Stimulated activated naive CD8-positive, alpha-beta T cell treated with anti-CD3 and anti-CD28 coated beads, Interleukin-15, Interleukin-2, amounts not matched to agents 100 ng/mL and 50 ng/mL, for 24 hours (primary cell): ENCODE measurements at regions not wholly inside any gene's neighbourhood (a gene's known extent, or its start where the extent isn't known, plus 50 kb on each side); places are given as distances from the start of the nearest gene placed in this dataset.
"Not testable (repeated sequence)": the region's sequence is repeated elsewhere in the genome, so short reads cannot be mapped to it uniquely, and the experiment has no call there.

Experiments
- H3K27ac Mint-ChIP-seq: one replicate; pipeline ENCODE4 v1.8.0; 2021; ENCODE audit warnings: mild to moderate bottlenecking, mixed read lengths
- H3K27me3 Mint-ChIP-seq: one replicate; pipeline ENCODE4 v1.8.0; 2021; ENCODE audit warnings: mixed read lengths
- H3K36me3 Mint-ChIP-seq: one replicate; pipeline ENCODE4 v1.8.0; 2021; ENCODE audit warnings: low read depth, mixed read lengths
- H3K4me1 Mint-ChIP-seq: one replicate; pipeline ENCODE4 v1.8.0; 2021; ENCODE audit warnings: low read depth, mixed read lengths
- H3K4me3 Mint-ChIP-seq: one replicate; pipeline ENCODE4 v1.8.0; 2021; ENCODE audit warnings: mild to moderate bottlenecking, mixed read lengths
- H3K9me3 Mint-ChIP-seq: one replicate; pipeline ENCODE4 v1.8.0; 2021; ENCODE audit warnings: mixed read lengths

- H3K4me3 Mint-ChIP-seq = no peak overlapping the region
- H3K4me1 Mint-ChIP-seq = no peaks in the 10 kb centered on the region
- H3K36me3 Mint-ChIP-seq = no peaks in the 10 kb centered on the region
Measured at GRCh38 chr13:65414187-65414586, 1815.9 kb downstream of the PCDH9 start.

DNA sequence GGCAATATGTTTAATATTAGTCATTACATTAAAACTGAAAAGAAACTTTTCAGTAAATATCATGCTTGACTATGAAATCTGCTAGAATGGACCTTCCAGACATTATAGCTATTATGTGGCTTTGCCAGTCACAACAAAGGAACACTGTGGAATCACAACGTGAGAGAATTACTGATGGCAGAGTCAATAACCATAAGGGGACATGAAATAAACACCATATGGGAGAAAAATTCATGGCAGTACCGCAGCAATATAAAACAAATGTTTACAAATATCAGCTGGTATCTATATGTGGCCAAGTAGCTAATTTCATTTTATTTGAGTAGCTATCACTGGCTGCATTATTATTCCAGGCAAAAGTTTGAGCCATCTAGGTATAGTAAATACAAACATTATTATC is 1818.6 kb downstream of the PCDH9 start:
- no peaks in the 10 kb centered on the region for H3K4me1 Mint-ChIP-seq
- H3K4me3 Mint-ChIP-seq = no peak overlapping the region
- H3K27ac Mint-ChIP-seq = no peak overlapping the region
- H3K9me3 Mint-ChIP-seq = peaks cover 5% of the 10 kb centered on the region
- no peaks in the 10 kb centered on the region for H3K27me3 Mint-ChIP-seq
- no peaks in the 10 kb centered on the region for H3K36me3 Mint-ChIP-seq

More at GRCh38 chr13:65414187-65414586, 1815.9 kb downstream of the PCDH9 start:
- H3K9me3 Mint-ChIP-seq = peaks cover 13% of the 10 kb centered on the region
- no peaks in the 10 kb centered on the region for H3K27me3 Mint-ChIP-seq
- no peak overlapping the region for H3K27ac Mint-ChIP-seq

DNA sequence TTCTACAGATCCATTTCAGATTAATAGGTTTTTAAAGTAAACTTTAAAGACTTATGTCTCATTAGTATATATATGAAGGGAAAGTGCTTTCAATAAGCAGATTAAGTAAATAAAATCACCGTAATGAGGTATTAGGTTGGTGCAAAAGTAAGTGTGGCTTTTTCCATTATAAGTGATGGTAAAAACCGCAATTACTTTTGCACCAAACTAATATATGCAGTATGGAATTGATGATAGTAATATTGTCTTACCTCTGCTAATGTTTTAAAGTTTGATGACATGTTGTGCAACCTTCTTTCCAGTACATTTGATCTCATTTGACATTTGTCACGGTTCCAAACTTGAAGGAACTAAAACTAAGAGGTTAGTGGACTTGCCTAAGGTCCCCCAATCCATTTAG is 1819.3 kb downstream of the PCDH9 start:
- no peak overlapping the region for H3K4me3 Mint-ChIP-seq
- H3K27me3 Mint-ChIP-seq = no peaks in the 10 kb centered on the region
- H3K36me3 Mint-ChIP-seq = no peaks in the 10 kb centered on the region

DNA sequence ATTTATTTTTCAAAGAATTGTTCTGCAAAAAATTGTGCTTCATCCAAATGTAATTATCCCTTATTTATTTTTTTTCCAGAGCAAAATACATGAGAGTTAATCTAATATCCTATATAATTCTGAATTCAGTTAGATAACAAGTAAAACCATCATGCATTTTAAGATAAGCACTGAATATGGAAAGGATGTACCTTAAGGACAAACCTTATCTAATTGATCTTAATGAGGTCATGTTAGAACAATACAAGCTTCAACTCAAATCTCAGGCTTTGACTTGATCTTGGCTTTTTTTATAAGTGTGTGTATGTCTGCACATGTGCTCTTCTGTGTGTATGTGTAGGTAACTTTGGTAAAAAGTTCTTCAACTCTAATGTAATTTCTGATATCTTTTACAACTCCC is 1828.8 kb downstream of the PCDH9 start:
- H3K9me3 Mint-ChIP-seq = no peaks in the 10 kb centered on the region
- H3K27me3 Mint-ChIP-seq = no peaks in the 10 kb centered on the region
- no peaks in the 10 kb centered on the region for H3K36me3 Mint-ChIP-seq
- no peak overlapping the region for H3K4me3 Mint-ChIP-seq
- no peaks in the 10 kb centered on the region for H3K4me1 Mint-ChIP-seq
- no peak overlapping the region for H3K27ac Mint-ChIP-seq

More for the DNA sequence above, 1819.3 kb downstream of the PCDH9 start:
- Mint-ChIP-seq H3K9me3 (peaks cover 5% of the 10 kb centered on the region), H3K27ac (no peak overlapping the region), H3K4me1 (no peaks in the 10 kb centered on the region)

DNA sequence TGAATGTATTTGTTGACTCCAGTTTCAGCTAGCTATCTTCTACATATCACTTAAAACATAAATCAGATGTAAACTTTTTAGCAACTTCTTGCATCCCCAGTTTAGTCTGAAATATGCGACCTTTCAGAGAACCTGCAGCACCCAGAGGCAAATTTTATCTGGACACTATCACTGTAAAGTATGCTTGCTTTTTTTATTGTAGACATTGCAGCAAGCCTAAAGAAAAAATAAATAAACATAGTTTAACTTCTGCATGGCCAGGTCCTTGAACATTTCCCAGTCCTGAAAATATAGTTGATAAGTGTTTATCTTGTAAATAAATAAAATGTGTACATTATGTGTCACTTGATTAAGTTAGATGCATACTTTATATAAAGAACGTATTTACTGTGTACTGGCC is 1829.4 kb downstream of the PCDH9 start:
- Mint-ChIP-seq H3K36me3 (no peaks in the 10 kb centered on the region), H3K27ac (no peak overlapping the region), H3K4me3 (no peak overlapping the region), H3K9me3 (no peaks in the 10 kb centered on the region), H3K27me3 (no peaks in the 10 kb centered on the region), H3K4me1 (no peaks in the 10 kb centered on the region)

DNA sequence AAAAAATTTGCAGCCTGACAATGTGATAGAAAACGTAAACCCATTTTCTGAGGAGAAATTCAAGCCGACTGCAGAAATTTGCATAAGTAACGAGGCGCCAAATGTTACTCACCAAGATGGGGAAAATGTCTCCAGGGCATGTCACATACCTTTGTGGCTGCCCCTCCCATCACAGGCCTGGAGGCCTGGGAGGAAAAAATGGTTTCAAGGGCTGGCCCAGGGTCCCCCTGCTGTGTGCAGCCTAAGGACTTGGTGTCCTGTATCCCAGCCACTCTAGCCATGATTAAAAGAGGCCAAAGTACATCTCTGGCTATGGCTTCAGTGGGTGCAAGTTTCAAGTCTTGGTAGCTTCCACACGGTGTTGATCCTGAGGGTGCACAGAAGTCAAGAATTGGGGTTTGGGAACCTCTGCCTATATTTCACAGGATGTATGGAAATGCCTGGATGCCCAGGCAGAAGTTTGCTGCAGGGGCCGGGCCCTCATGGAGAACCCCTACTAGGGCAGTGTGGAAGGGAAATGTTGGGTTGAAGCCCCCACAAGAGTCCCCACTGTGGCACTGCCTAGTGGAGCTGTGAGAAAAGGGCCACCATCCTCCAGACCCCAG is 1842.3 kb downstream of the PCDH9 start:
- Mint-ChIP-seq H3K27me3 (no peaks in the 10 kb centered on the region), H3K4me1 (no peaks in the 10 kb centered on the region), H3K27ac (no peak overlapping the region), H3K36me3 (no peaks in the 10 kb centered on the region), H3K4me3 (no peak overlapping the region), H3K9me3 (peaks cover 19% of the 10 kb centered on the region)

- H3K36me3 Mint-ChIP-seq = no peaks in the 10 kb centered on the region
- H3K27ac Mint-ChIP-seq = no peak overlapping the region
- no peak overlapping the region for H3K4me3 Mint-ChIP-seq
- no peaks in the 10 kb centered on the region for H3K27me3 Mint-ChIP-seq
- no peaks in the 10 kb centered on the region for H3K4me1 Mint-ChIP-seq
- H3K9me3 Mint-ChIP-seq = peaks cover 17% of the 10 kb centered on the region
Measured at GRCh38 chr13:65378943-65379519, 1851.1 kb downstream of the PCDH9 start.

DNA sequence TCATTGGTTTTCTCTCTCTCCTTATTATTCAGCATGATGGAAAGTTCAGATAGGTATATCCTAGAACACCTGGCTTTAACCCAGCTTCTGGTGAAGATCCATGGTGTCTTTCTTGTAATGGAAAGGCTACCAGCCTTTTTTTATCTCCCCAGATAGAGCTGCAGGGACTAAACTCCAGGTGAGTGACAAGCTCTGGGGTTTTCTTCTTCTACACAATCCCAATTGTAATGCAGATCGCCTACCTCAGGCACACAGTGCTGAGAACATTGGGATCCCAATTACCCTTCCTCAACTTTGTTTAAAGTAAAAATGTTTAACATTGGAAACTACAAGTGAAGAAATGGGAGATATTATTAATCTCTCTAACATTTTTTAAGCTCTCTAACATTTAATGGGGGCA is 1851.7 kb downstream of the PCDH9 start:
- H3K36me3 Mint-ChIP-seq = no peaks in the 10 kb centered on the region
- no peaks in the 10 kb centered on the region for H3K4me1 Mint-ChIP-seq
- H3K4me3 Mint-ChIP-seq = no peak overlapping the region
- H3K27me3 Mint-ChIP-seq = no peaks in the 10 kb centered on the region
- H3K9me3 Mint-ChIP-seq = peaks cover 13% of the 10 kb centered on the region
- H3K27ac Mint-ChIP-seq = no peak overlapping the region

- H3K4me1 Mint-ChIP-seq = no peaks in the 10 kb centered on the region
- H3K36me3 Mint-ChIP-seq = no peaks in the 10 kb centered on the region
- H3K27ac Mint-ChIP-seq = no peak overlapping the region
- no peak overlapping the region for H3K4me3 Mint-ChIP-seq
- H3K9me3 Mint-ChIP-seq = peaks cover 13% of the 10 kb centered on the region
- no peaks in the 10 kb centered on the region for H3K27me3 Mint-ChIP-seq
Measured at GRCh38 chr13:65368832-65369231, 1861.3 kb downstream of the PCDH9 start.

- H3K27ac Mint-ChIP-seq = no peak overlapping the region
- no peaks in the 10 kb centered on the region for H3K36me3 Mint-ChIP-seq
- no peaks in the 10 kb centered on the region for H3K27me3 Mint-ChIP-seq
- H3K9me3 Mint-ChIP-seq = peaks cover 14% of the 10 kb centered on the region
- no peaks in the 10 kb centered on the region for H3K4me1 Mint-ChIP-seq
- H3K4me3 Mint-ChIP-seq = no peak overlapping the region
Measured at GRCh38 chr13:65353951-65354350, 1876.2 kb downstream of the PCDH9 start.

DNA sequence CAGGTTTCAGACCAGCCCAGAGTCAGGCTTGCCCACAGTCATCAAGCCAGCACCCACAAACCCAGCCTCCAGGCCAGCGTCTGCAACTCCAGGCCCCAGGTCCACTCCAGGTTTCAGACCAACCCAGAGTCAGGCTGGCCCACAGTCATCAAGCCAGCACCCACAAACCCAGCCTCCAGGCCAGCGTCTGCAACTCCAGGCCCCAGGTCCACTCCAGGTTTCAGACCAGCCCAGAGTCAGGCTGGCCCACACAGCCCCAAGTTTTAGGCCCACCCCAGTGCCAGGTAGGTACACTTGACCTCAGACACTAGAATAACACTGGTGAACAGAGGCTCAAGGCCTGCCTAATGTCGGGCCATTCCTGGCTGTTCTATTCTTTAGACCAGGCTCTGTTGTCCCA is 1877.0 kb downstream of the PCDH9 start:
- not testable (repeated sequence) for H3K4me3 Mint-ChIP-seq, H3K36me3 Mint-ChIP-seq, H3K27me3 Mint-ChIP-seq, H3K4me1 Mint-ChIP-seq, H3K27ac Mint-ChIP-seq
- peaks cover 14% of the 10 kb centered on the region for H3K9me3 Mint-ChIP-seq

GRCh38 chr13:65347420-65348030 is 1882.6 kb downstream of the PCDH9 start:
- H3K36me3 Mint-ChIP-seq = no peaks in the 10 kb centered on the region
- H3K4me3 Mint-ChIP-seq = no peak overlapping the region
- peaks cover 12% of the 10 kb centered on the region for H3K9me3 Mint-ChIP-seq
- H3K27ac Mint-ChIP-seq = no peak overlapping the region
- H3K4me1 Mint-ChIP-seq = no peaks in the 10 kb centered on the region
- no peaks in the 10 kb centered on the region for H3K27me3 Mint-ChIP-seq

- no peak overlapping the region for H3K27ac Mint-ChIP-seq
- peaks cover 7% of the 10 kb centered on the region for H3K9me3 Mint-ChIP-seq
- no peaks in the 10 kb centered on the region for H3K27me3 Mint-ChIP-seq
- H3K4me3 Mint-ChIP-seq = no peak overlapping the region
- H3K36me3 Mint-ChIP-seq = no peaks in the 10 kb centered on the region
- no peaks in the 10 kb centered on the region for H3K4me1 Mint-ChIP-seq
Measured at GRCh38 chr13:65343898-65344663, 1886.1 kb downstream of the PCDH9 start.

- H3K4me1 Mint-ChIP-seq = no peaks in the 10 kb centered on the region
- H3K9me3 Mint-ChIP-seq = peaks cover 7% of the 10 kb centered on the region
- H3K36me3 Mint-ChIP-seq = no peaks in the 10 kb centered on the region
- H3K27ac Mint-ChIP-seq = no peak overlapping the region
- no peaks in the 10 kb centered on the region for H3K27me3 Mint-ChIP-seq
- H3K4me3 Mint-ChIP-seq = no peak overlapping the region
Measured at GRCh38 chr13:65342541-65343337, 1887.4 kb downstream of the PCDH9 start.

DNA sequence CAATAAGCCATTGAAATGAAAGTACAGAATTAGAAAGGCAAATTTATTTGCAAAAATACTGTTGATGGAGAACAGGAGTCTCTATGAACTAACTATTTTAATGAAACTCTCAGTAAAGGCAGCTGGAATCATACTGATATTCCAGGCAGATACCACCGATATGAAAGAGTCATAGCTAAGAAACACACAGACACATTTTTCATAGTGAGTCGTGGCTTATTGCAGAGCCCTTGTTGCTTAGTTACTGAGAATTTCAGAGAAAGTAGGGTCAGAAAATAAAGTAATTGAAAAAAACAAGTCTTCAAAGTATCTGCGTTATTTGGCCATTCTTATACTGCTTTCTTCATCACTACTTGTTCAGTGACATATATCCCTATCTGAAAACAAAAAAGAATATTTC is 1890.9 kb downstream of the PCDH9 start:
- Mint-ChIP-seq H3K4me3 (no peak overlapping the region), H3K4me1 (no peaks in the 10 kb centered on the region), H3K9me3 (no peaks in the 10 kb centered on the region), H3K36me3 (no peaks in the 10 kb centered on the region), H3K27ac (no peak overlapping the region), H3K27me3 (no peaks in the 10 kb centered on the region)
